GM18502 (cell line): ENCODE measurements at regions not wholly inside any gene's neighbourhood (a gene's known extent, or its start where the extent isn't known, plus 50 kb on each side); places are given as distances from the start of the nearest gene placed in this dataset.
"Not testable (repeated sequence)": the region's sequence is repeated elsewhere in the genome, so short reads cannot be mapped to it uniquely, and the experiment has no call there.

Experiments used
- ATAC-seq: cut with Tn5 transposase; IDR thresholded peaks from one replicate; pipeline ENCODE4 v1.9.1; 2021; ENCODE audit warnings: mild to moderate bottlenecking; ENCODE audit not compliant: unreplicated experiment, poor library complexity

- no peak for ATAC-seq
Measured at GRCh38 chr20:5696011-5696559, 54.1 kb upstream of the SHLD1 start.

GRCh38 chr20:5691918-5692618, 58.1 kb upstream of the SHLD1 start:
- ATAC-seq: peak; percentile 99

GRCh38 chr20:5689463-5689862, 60.7 kb upstream of the SHLD1 start:
- ATAC-seq: no peak

GRCh38 chr20:5688431-5688972, 61.7 kb upstream of the SHLD1 start:
- no peak for ATAC-seq

GRCh38 chr20:5687884-5688283, 62.3 kb upstream of the SHLD1 start:
- no peak for ATAC-seq

GRCh38 chr20:5686384-5687105, 63.7 kb upstream of the SHLD1 start:
- ATAC-seq: no peak

- ATAC-seq: not testable (repeated sequence)
Measured at GRCh38 chr20:5682556-5682955, 67.6 kb upstream of the SHLD1 start.

- no peak for ATAC-seq
Measured at GRCh38 chr20:5680192-5680591, 69.4 kb upstream of the GPCPD1 start.

GRCh38 chr20:5678777-5679176, 68.0 kb upstream of the GPCPD1 start:
- no peak for ATAC-seq

GRCh38 chr20:5677944-5678343, 67.1 kb upstream of the GPCPD1 start:
- not testable (repeated sequence) for ATAC-seq

- no peak for ATAC-seq
Measured at GRCh38 chr20:5677389-5677788, 66.6 kb upstream of the GPCPD1 start.

- no peak for ATAC-seq
Measured at GRCh38 chr20:5675103-5676091, 64.6 kb upstream of the GPCPD1 start.

GRCh38 chr20:5674176-5674660, 63.4 kb upstream of the GPCPD1 start:
- peak; percentile 95 for ATAC-seq

GRCh38 chr20:5670874-5671273, 60.1 kb upstream of the GPCPD1 start:
- no peak for ATAC-seq

- no peak for ATAC-seq
Measured at GRCh38 chr20:5670036-5670536, 59.3 kb upstream of the GPCPD1 start.

- ATAC-seq: no peak
Measured at GRCh38 chr20:5668529-5668868, 57.7 kb upstream of the GPCPD1 start.

- no peak for ATAC-seq
Measured at GRCh38 chr20:5667705-5668528, 57.1 kb upstream of the GPCPD1 start.

GRCh38 chr20:5665417-5665816, 54.6 kb upstream of the GPCPD1 start:
- no peak for ATAC-seq

- ATAC-seq: no peak
Measured at GRCh38 chr20:5663396-5663795, 52.6 kb upstream of the GPCPD1 start.
